ENCODE measurements at regions not wholly inside any gene's neighbourhood (a gene's known extent, or its start where the extent isn't known, plus 50 kb on each side); places are given as distances from the start of the nearest gene placed in this dataset.

DNA sequence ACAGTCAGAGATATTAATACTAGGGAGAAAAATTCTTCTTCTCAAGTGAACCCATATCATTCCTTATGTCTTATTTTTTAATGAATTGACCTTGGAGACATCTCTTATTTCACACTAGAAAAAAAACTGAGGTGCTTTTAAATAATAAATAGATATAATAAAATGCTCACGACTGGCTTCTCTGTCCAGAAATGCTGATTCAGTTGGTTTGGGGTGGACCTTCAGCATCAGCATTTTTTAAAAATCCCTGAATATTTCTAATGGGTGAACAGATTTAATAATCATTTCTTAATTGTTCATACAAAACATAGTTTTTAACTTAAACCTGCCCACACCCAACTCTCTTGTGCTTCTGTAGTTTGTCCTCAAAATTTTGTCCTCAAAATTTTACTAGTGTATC, 283.9 kb downstream of the TECRL start (continued):
- no peak for TF ChIP-seq CUX1 (IDR thresholded peaks at IDR 0.05; ENCODE audit: insufficient replicate concordance, low read depth, low read length)
- no peak for TF ChIP-seq HDAC6 (IDR thresholded peaks at IDR 0.05; ENCODE audit: unreplicated experiment)
- no peak for TF ChIP-seq SMC3 (IDR thresholded peaks at IDR 0.05; ENCODE audit: borderline replicate concordance, low read length)
- TF ChIP-seq, protein P1, sequence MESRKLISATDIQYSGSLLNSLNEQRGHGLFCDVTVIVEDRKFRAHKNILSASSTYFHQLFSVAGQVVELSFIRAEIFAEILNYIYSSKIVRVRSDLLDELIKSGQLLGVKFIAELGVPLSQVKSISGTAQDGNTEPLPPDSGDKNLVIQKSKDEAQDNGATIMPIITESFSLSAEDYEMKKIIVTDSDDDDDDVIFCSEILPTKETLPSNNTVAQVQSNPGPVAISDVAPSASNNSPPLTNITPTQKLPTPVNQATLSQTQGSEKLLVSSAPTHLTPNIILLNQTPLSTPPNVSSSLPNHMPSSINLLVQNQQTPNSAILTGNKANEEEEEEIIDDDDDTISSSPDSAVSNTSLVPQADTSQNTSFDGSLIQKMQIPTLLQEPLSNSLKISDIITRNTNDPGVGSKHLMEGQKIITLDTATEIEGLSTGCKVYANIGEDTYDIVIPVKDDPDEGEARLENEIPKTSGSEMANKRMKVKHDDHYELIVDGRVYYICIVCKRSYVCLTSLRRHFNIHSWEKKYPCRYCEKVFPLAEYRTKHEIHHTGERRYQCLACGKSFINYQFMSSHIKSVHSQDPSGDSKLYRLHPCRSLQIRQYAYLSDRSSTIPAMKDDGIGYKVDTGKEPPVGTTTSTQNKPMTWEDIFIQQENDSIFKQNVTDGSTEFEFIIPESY (IDR thresholded peaks at IDR 0.05): no peak
- TF ChIP-seq MTA2 (IDR thresholded peaks at IDR 0.05; ENCODE audit: low read depth): no peak
- no peak for TF ChIP-seq YY1 (IDR thresholded peaks at IDR 0.05; ENCODE audit: low read depth, low read length)
- TF ChIP-seq RUNX3 (IDR thresholded peaks at IDR 0.05; ENCODE audit: low read length): no peak

All from GM12878 (cell line).